Left ventricle myocardium inferior (tissue), 1 donor: ENCODE measurements at regions not wholly inside any gene's neighbourhood (a gene's known extent, or its start where the extent isn't known, plus 50 kb on each side); places are given as distances from the start of the nearest gene placed in this dataset.

Source experiments
- DNase-seq: peaks from one replicate; pipeline ENCODE4 v3.0.0-alpha.2; 2020
- H3K27ac ChIP-seq: fragments of 200-600 bp; replicated peaks from 2 replicates; pipeline ENCODE4 v1.8.0; 2021
- H3K27me3 ChIP-seq: fragments of 200-600 bp; 2 replicates; pipeline ENCODE4 v1.8.0; 2021; ENCODE audit warnings: low read depth
- H3K36me3 ChIP-seq: fragments of 200-600 bp; 2 replicates; pipeline ENCODE4 v1.8.0; 2021
- H3K4me1 ChIP-seq: fragments of 200-600 bp; 2 replicates; pipeline ENCODE4 v1.8.0; 2021
- H3K4me3 ChIP-seq: fragments of 200-600 bp; 2 replicates; pipeline ENCODE4 v1.8.0; 2021; ENCODE audit warnings: mild to moderate bottlenecking, moderate library complexity
- H3K9me3 ChIP-seq: fragments of 200-600 bp; replicated peaks from 2 replicates; pipeline ENCODE4 v1.8.0; 2021
- intact Hi-C: fragments of 100-400 bp; cut with micrococcal nuclease; formaldehyde crosslinking; loops from one replicate; pipeline ENCODE4 v1.11.0; 2022
- TF ChIP-seq, protein P1 (sequence below): fragments of 200-600 bp; IDR thresholded peaks from 2 replicates; pipeline ENCODE4 v1.8.0; 2021; ENCODE audit warnings: antibody characterized with exemption, mild to moderate bottlenecking, borderline replicate concordance
- donor health status: DM: no; HTN: yes; CAD: no; lungs with severe emphysema.

DNA sequence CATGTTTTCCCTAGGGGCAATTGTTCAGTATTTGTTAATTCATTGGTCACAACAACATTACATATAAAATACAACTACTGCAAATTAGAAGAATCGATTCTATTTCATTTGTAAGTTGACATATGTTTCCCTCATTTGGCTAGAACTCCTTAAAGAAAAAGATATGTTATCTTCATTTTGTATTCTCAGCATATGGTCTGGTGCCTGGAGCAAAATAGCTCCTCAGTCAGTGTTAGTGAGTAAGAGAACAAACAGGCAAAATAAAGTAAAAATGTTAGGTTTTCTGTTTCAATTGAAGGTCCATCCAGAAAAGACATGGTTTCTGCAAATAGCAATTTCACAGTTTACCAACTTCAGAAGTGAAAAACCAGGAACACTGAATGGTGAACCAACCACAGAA lies 1343.1 kb downstream of the ROBO1 start:
- Histone ChIP-seq H3K36me3 (no peaks in the 10 kb centered on the region), H3K27ac (no peak overlapping the region), H3K27me3 (no peaks in the 10 kb centered on the region), H3K9me3 (peaks cover 6% of the 10 kb centered on the region), H3K4me1 (no peaks in the 10 kb centered on the region), H3K4me3 (no peak overlapping the region)
- intact Hi-C loops: no loop called here
- DNase-seq: no peak
- TF ChIP-seq, protein P1, sequence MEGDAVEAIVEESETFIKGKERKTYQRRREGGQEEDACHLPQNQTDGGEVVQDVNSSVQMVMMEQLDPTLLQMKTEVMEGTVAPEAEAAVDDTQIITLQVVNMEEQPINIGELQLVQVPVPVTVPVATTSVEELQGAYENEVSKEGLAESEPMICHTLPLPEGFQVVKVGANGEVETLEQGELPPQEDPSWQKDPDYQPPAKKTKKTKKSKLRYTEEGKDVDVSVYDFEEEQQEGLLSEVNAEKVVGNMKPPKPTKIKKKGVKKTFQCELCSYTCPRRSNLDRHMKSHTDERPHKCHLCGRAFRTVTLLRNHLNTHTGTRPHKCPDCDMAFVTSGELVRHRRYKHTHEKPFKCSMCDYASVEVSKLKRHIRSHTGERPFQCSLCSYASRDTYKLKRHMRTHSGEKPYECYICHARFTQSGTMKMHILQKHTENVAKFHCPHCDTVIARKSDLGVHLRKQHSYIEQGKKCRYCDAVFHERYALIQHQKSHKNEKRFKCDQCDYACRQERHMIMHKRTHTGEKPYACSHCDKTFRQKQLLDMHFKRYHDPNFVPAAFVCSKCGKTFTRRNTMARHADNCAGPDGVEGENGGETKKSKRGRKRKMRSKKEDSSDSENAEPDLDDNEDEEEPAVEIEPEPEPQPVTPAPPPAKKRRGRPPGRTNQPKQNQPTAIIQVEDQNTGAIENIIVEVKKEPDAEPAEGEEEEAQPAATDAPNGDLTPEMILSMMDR: no peak

DNA sequence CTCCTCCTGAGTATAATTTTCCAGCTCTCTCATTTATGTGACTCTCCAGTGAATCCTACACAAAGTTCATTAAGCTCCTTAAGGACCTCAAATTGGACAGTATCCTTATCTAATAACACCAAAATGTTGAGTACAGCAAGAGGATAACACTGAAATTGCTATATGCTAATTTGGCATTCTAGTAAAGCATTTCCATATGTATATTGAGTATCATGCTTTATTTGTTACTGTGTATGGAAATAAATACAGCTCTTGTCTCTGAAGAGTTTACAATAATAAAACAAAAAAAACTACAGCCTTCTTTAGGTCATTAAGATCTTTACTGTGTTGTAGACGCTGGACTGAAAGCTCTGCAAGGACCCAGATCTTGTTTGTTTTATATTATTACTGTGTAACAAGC lies 1341.3 kb downstream of the ROBO1 start:
- Histone ChIP-seq H3K4me1 (no peaks in the 10 kb centered on the region), H3K27ac (no peak overlapping the region), H3K27me3 (no peaks in the 10 kb centered on the region), H3K4me3 (no peak overlapping the region), H3K9me3 (peaks cover 15% of the 10 kb centered on the region), H3K36me3 (no peaks in the 10 kb centered on the region)
- DNase-seq: no peak
- intact Hi-C loops: no loop called here
- TF ChIP-seq, protein P1: no peak

DNA sequence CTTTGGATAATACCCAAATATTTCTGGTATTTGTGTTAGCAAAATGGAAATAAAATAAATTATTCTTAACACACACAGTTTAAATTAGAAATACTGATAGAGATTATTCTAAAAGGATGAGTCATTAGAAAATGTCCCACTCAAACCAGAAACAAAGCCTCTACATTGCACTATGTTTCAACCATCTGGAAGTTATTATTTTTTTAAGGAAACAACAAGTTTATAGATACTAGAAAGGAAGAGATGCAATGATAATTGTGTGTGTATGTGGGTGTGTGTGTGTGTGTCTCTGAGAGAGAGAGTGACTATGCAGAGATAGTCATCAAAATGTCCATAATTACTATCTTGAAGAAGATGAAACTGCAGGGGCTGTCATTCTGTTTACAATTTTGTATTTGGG lies 1340.5 kb downstream of the ROBO1 start:
- H3K4me3 ChIP-seq: no peak overlapping the region
- H3K36me3 ChIP-seq: no peaks in the 10 kb centered on the region
- H3K4me1 ChIP-seq: no peaks in the 10 kb centered on the region
- no peak for DNase-seq
- no peaks in the 10 kb centered on the region for H3K27me3 ChIP-seq
- TF ChIP-seq, protein P1: no peak
- H3K27ac ChIP-seq: no peak overlapping the region
- peaks cover 15% of the 10 kb centered on the region for H3K9me3 ChIP-seq
- intact Hi-C loops: no loop called here

DNA sequence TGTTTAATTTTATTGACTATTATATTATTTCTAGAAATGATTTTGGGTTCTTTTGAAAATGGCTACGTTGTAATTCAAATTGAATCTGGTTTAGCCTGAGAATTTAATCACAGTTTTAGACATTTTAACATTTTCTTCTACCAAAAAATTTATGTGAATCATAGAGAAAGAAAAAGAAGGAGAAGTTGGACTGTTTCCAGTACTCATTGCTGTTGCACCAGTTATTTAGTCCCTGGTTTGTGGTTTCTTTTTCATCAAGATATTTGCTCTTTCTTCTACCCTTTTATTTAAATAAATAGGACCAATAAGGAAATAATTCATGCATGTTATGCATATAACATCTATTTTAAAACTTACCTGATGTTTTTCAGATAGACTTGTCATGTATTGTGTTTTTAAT lies 1337.1 kb downstream of the ROBO1 start:
- DNase-seq: no peak
- H3K36me3 ChIP-seq: no peaks in the 10 kb centered on the region

DNA sequence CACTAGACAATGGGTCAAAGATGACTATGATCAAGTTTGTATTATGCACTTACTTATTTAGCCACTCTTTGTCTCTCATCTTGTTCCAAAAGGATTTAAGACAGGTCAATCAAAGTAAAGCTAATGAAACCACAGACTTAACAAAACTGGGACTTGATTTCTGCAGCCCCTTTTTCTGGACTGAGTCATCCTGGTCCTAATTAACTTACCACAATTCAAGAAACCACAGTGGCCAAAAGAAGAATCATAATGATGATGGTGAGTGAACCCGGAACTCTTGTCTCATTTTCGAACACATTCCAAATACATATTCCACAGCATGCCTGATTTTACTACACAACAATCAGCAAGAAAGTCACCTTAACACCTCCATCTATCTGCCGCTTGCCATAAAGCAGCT lies 1333.0 kb downstream of the ROBO1 start:
- no peak for DNase-seq
- intact Hi-C loops: no loop called here

More for the DNA sequence above, 1337.1 kb downstream of the ROBO1 start:
- Histone ChIP-seq H3K4me1 (no peaks in the 10 kb centered on the region), H3K4me3 (no peak overlapping the region), H3K27ac (no peak overlapping the region), H3K9me3 (peaks cover 15% of the 10 kb centered on the region), H3K27me3 (no peaks in the 10 kb centered on the region)
- TF ChIP-seq, protein P1: no peak
- intact Hi-C loops: no loop called here

More for the DNA sequence above, 1333.0 kb downstream of the ROBO1 start:
- H3K36me3 ChIP-seq: no peaks in the 10 kb centered on the region
- no peak overlapping the region for H3K27ac ChIP-seq
- no peaks in the 10 kb centered on the region for H3K27me3 ChIP-seq
- no peak overlapping the region for H3K4me3 ChIP-seq
- peaks cover 8% of the 10 kb centered on the region for H3K9me3 ChIP-seq
- no peaks in the 10 kb centered on the region for H3K4me1 ChIP-seq
- TF ChIP-seq, protein P1: no peak
